HCT116 (cell line): ENCODE measurements at regions not wholly inside any gene's neighbourhood (a gene's known extent, or its start where the extent isn't known, plus 50 kb on each side); places are given as distances from the start of the nearest gene placed in this dataset.

Experiments
- ATAC-seq: fragments of 200-7000 bp; cut with Tn5 transposase; 2 replicates; pipeline ENCODE4 v1.9.1; 2020; ENCODE audit warnings: mild to moderate bottlenecking, moderate library complexity
- BruUV-seq: library from RNA; stranded (reverse); fragments of 400-500 nt; replicated peaks from 2 replicates; lab custom pipeline; 2021; lab: Mats Ljungman, UMichigan
- CTCF ChIA-PET: fragments of 300-600 bp; sonication (Branson Sonifier 250); formaldehyde crosslinking; loops from one replicate; lab custom pipeline; 2021; ENCODE audit warnings: antibody characterized with exemption; lab: Charles Lee
- POLR2A ChIA-PET: fragments of 300-600, 350-600 bp; sonication (Branson Sonifier 250); formaldehyde crosslinking; loops from one replicate; lab custom pipeline; 2021; ENCODE audit warnings: antibody characterized with exemption; lab: Charles Lee
- RAD21 ChIA-PET, 2 experiments: fragments of 300-600 bp; sonication (Branson Sonifier 250); formaldehyde crosslinking; loops; one replicate each; lab custom pipeline; 2023; ENCODE audit warnings: low total read pairs in 2 of 2; ENCODE audit not compliant: uncharacterized antibody in 2 of 2, unreplicated experiment in 2 of 2, low non-redundant PET in 1 of 2; lab: Charles Lee
- DNase-seq: peaks from one replicate; pipeline ENCODE4 v3.0.0-alpha.2; 2010; ENCODE audit warnings: low read depth, low spot score
- H2AFZ ChIP-seq: fragments of 200-600 bp; shearing (Covaris generic), sonication (generic); 2 replicates; pipeline ENCODE4 v1.6.1; 2017; ENCODE audit warnings: low read depth, mixed run types, mixed read lengths, antibody characterized with exemption, low read length; ENCODE audit not compliant: poor library complexity, severe bottlenecking
- H3K27ac ChIP-seq: 2 replicates; pipeline ENCODE4 v1.5.1; 2012; ENCODE audit warnings: low read depth, low read length
- H3K27me3 ChIP-seq: fragments of 200-600 bp; sonication (generic); 2 replicates; pipeline ENCODE4 v1.6.1; 2016; ENCODE audit warnings: mixed run types, low read length, mixed read lengths; ENCODE audit not compliant: insufficient read depth
- H3K36me3 ChIP-seq, 2 experiments: fragments of 200-500 bp in 1 of 2; fragments of 200-600 bp in 1 of 2; sonication (Bioruptor generic) in 1 of 2; sonication (generic) in 1 of 2; 2 replicates each; pipeline versions ENCODE4 v1.5.1 to v1.6.1; 2014 to 2016; ENCODE audit warnings: low read length in 2 of 2, inconsistent platforms in 1 of 2, mixed read lengths in 1 of 2, mixed run types in 1 of 2; ENCODE audit not compliant: insufficient read depth in 2 of 2, control insufficient read depth in 1 of 2
- H3K4me1 ChIP-seq, 2 experiments: fragments of 200-600 bp in 1 of 2; sonication (generic) in 1 of 2; 2 replicates each; pipeline versions ENCODE4 v1.5.1 to v1.6.1; 2012 to 2017; ENCODE audit warnings: low read length in 2 of 2, inconsistent platforms in 1 of 2, mild to moderate bottlenecking in 1 of 2, mixed read lengths in 1 of 2, mixed run types in 1 of 2, moderate library complexity in 1 of 2; ENCODE audit not compliant: insufficient read depth in 2 of 2, control insufficient read depth in 1 of 2
- H3K4me2 ChIP-seq: fragments of 200-600 bp; sonication (generic); 2 replicates; pipeline ENCODE4 v1.6.1; 2017; ENCODE audit warnings: mixed run types, low read length, mixed read lengths
- H3K4me3 ChIP-seq, 2 experiments: fragments of 200-600 bp in 1 of 2; sonication (generic) in 1 of 2; replicated peaks in 1 of 2; 2 replicates each; pipeline ENCODE4 v1.5.1; 2011 to 2016; ENCODE audit warnings: low read length in 2 of 2, control low read depth in 1 of 2, low read depth in 1 of 2, mild to moderate bottlenecking in 1 of 2, mixed read lengths in 1 of 2, mixed run types in 1 of 2
- H3K79me2 ChIP-seq: fragments of 200-600 bp; sonication (generic); 2 replicates; pipeline ENCODE4 v1.6.1; 2017; ENCODE audit warnings: mild to moderate bottlenecking, mixed run types, low read length, moderate library complexity, mixed read lengths; ENCODE audit not compliant: insufficient read depth
- H3K9ac ChIP-seq: fragments of 200-600 bp; sonication (generic); 2 replicates; pipeline ENCODE4 v1.6.1; 2016; ENCODE audit warnings: low read length, mixed read lengths
- H3K9me2 ChIP-seq: fragments of 200-600 bp; sonication (generic), shearing (Covaris generic); 2 replicates; pipeline ENCODE4 v1.6.1; 2017; ENCODE audit warnings: mixed run types, mild to moderate bottlenecking, moderate library complexity; ENCODE audit not compliant: insufficient read depth
- H3K9me3 ChIP-seq, 2 experiments: fragments of 200-500 bp in 1 of 2; fragments of 200-600 bp in 1 of 2; sonication (Bioruptor generic) in 1 of 2; sonication (generic) in 1 of 2; 2 replicates each; pipeline ENCODE4 v1.6.1; 2014 to 2017; ENCODE audit warnings: low read length in 2 of 2, mixed read lengths in 2 of 2, inconsistent platforms in 1 of 2, low read depth in 1 of 2, mild to moderate bottlenecking in 1 of 2, mixed run types in 1 of 2, moderate library complexity in 1 of 2; ENCODE audit not compliant: control insufficient read depth in 1 of 2, insufficient read depth in 1 of 2
- H4K20me1 ChIP-seq: fragments of 200-600 bp; sonication (generic), shearing (Covaris generic); 2 replicates; pipeline ENCODE4 v1.6.1; 2017; ENCODE audit warnings: mixed run types, mild to moderate bottlenecking, moderate library complexity; ENCODE audit not compliant: insufficient read depth
- ATF3 ChIP-seq: IDR thresholded peaks from 2 replicates; pipeline ENCODE4 v1.6.1; 2012
- CEBPB ChIP-seq: IDR thresholded peaks from 2 replicates; pipeline ENCODE4 v1.6.1; 2012; ENCODE audit warnings: low read depth
- CTCF ChIP-seq, 3 experiments: fragments of 200-600 bp in 1 of 3; sonication (generic) in 1 of 3; IDR thresholded peaks in 2 of 3; conservative IDR thresholded peaks in 1 of 3; 2 replicates each; pipeline ENCODE4 v1.5.1; 2012 to 2017; ENCODE audit warnings: low read depth in 2 of 3, low read length in 2 of 3, antibody characterized with exemption in 1 of 3, borderline replicate concordance in 1 of 3, control low read depth in 1 of 3, mild to moderate bottlenecking in 1 of 3, mixed read lengths in 1 of 3, mixed run types in 1 of 3, moderate library complexity in 1 of 3; ENCODE audit not compliant: insufficient read depth in 1 of 3
- EGR1 ChIP-seq: IDR thresholded peaks from 2 replicates; pipeline ENCODE4 v1.6.1; 2012; ENCODE audit warnings: low read depth
- EZH2phosphoT487 ChIP-seq: fragments of 200-600 bp; IDR thresholded peaks from 2 replicates; pipeline ENCODE4 v1.6.1; 2018; ENCODE audit warnings: antibody characterized with exemption, borderline replicate concordance
- FOSL1 ChIP-seq: IDR thresholded peaks from 2 replicates; pipeline ENCODE4 v1.6.1; 2012; ENCODE audit warnings: low read depth
- MAX ChIP-seq: IDR thresholded peaks from 2 replicates; pipeline ENCODE4 v1.6.1; 2012
- POLR2A ChIP-seq: IDR thresholded peaks from 2 replicates; pipeline ENCODE4 v1.7.0; 2011; ENCODE audit warnings: borderline replicate concordance; ENCODE audit not compliant: insufficient read depth, insufficient read length; ENCODE audit errors: extremely low read depth
- POLR2AphosphoS5 ChIP-seq: IDR thresholded peaks from 2 replicates; pipeline ENCODE4 v1.6.1; 2011; ENCODE audit warnings: mild to moderate bottlenecking, low read depth, low read length, moderate library complexity
- RAD21 ChIP-seq: IDR thresholded peaks from 2 replicates; pipeline ENCODE4 v1.6.1; 2012; ENCODE audit warnings: low read depth, mild to moderate bottlenecking
- SIN3A ChIP-seq: IDR thresholded peaks from 2 replicates; pipeline ENCODE4 v1.6.1; 2012; ENCODE audit warnings: low read depth
- SP1 ChIP-seq: IDR thresholded peaks from 2 replicates; pipeline ENCODE4 v1.6.1; 2012; ENCODE audit warnings: low read depth
- YY1 ChIP-seq: IDR thresholded peaks from 2 replicates; pipeline ENCODE4 v1.6.1; 2011; ENCODE audit warnings: low read length, low read depth, moderate library complexity, mild to moderate bottlenecking; ENCODE audit not compliant: insufficient replicate concordance; ENCODE audit errors: extremely low read depth
- ZFX ChIP-seq: fragments of 450-650 bp; IDR thresholded peaks from 2 replicates; pipeline ENCODE4 v1.6.1; 2017
- intact Hi-C: fragments of 100-400 bp; cut with micrococcal nuclease; formaldehyde crosslinking; loops from 2 replicates; pipeline ENCODE4 v1.10.0; 2022

- no peaks in the 10 kb centered on the region for H3K79me2 ChIP-seq
- no peak for DNase-seq
- no peaks in the 10 kb centered on the region for H3K9me3 ChIP-seq
- ChIA-PET RAD21 (no interaction called here), CTCF (no interaction called here), POLR2A (no interaction called here)
- H3K4me3 ChIP-seq = no peak overlapping the region
- no peak overlapping the region for H3K27ac ChIP-seq
- no peaks in the 10 kb centered on the region for H3K9me2 ChIP-seq
- H3K4me1 ChIP-seq = no peaks in the 10 kb centered on the region
- no peak overlapping the region for H2AFZ ChIP-seq
- H3K36me3 ChIP-seq = no peaks in the 10 kb centered on the region
- no peak for ATAC-seq
- peaks cover 7% of the 10 kb centered on the region; the same call in 1 of the 2 replicates for H3K27me3 ChIP-seq
- intact Hi-C loops = no loop called here
- H3K4me2 ChIP-seq = no peak overlapping the region
- H4K20me1 ChIP-seq = no peaks in the 10 kb centered on the region
- TF ChIP-seq POLR2A (no peak), ATF3 (no peak), ZFX (no peak)
- no peak overlapping the region for H3K9ac ChIP-seq
- BruUV-seq = no TSS peak
Measured at GRCh38 chr18:14031053-14031452, 101.2 kb downstream of the ZNF519 start.

- Histone ChIP-seq H3K4me2 (no peak overlapping the region), H3K79me2 (no peaks in the 10 kb centered on the region), H3K36me3 (no peaks in the 10 kb centered on the region), H4K20me1 (no peaks in the 10 kb centered on the region), H2AFZ (no peak overlapping the region), H3K9ac (no peak overlapping the region), H3K9me2 (no peaks in the 10 kb centered on the region), H3K27ac (no peak overlapping the region), H3K27me3 (peaks cover 19% of the 10 kb centered on the region), H3K4me3 (no peak overlapping the region), H3K9me3 (no peaks in the 10 kb centered on the region), H3K4me1 (no peaks in the 10 kb centered on the region)
- TF ChIP-seq SP1 = no peak
- TF ChIP-seq MAX = no peak
- TF ChIP-seq EZH2phosphoT487 = no peak
- TF ChIP-seq YY1 = no peak
- no peak for TF ChIP-seq RAD21
- TF ChIP-seq FOSL1 = no peak
- TF ChIP-seq CTCF (IDR thresholded peaks at IDR 0.05 in 2 of 3, conservative IDR thresholded peaks at IDR 0.05 in 1 of 3; ENCODE audit: borderline replicate concordance in 1 of 3, insufficient read depth in 1 of 3, low read depth in 2 of 3, low read length in 2 of 3) = no peak
- no peak for TF ChIP-seq CEBPB
- no peak for TF ChIP-seq POLR2AphosphoS5
- no peak for TF ChIP-seq ATF3
- TF ChIP-seq EGR1 = no peak
- TF ChIP-seq SIN3A = no peak
- ATAC-seq (no peak), DNase-seq (no peak)
- CTCF ChIA-PET = no interaction called here
- POLR2A ChIA-PET = no interaction called here
- intact Hi-C loops = loop anchor here (2.0 to 10.0 kb wide), 2 partner anchors 27 to 135 kb away; no protein-coding TSS in a partner anchor
- RAD21 ChIA-PET = no interaction called here
- no TSS peak for BruUV-seq
Measured at GRCh38 chr18:14029512-14029911, 102.7 kb downstream of the ZNF519 start.
